GM19463 (cell line): ENCODE measurements at regions not wholly inside any gene's neighbourhood (a gene's known extent, or its start where the extent isn't known, plus 50 kb on each side); places are given as distances from the start of the nearest gene placed in this dataset.
"Not testable (repeated sequence)": the region's sequence is repeated elsewhere in the genome, so short reads cannot be mapped to it uniquely, and the experiment has no call there.

ENCODE experiments used
- ATAC-seq: cut with Tn5 transposase; IDR thresholded peaks from one replicate; pipeline ENCODE4 v1.9.1; 2021; ENCODE audit warnings: mild to moderate bottlenecking, moderate library complexity; ENCODE audit not compliant: unreplicated experiment

GRCh38 chr11:116387641-116388040, 385.1 kb downstream of the BUD13 start:
- no peak for ATAC-seq

GRCh38 chr11:116386118-116386699, 386.6 kb downstream of the BUD13 start:
- ATAC-seq: no peak

- ATAC-seq: no peak
Observed at GRCh38 chr11:116384876-116385275, 387.9 kb downstream of the BUD13 start.

- ATAC-seq: no peak
Observed at GRCh38 chr11:116384407-116384806, 388.4 kb downstream of the BUD13 start.

- no peak for ATAC-seq
Observed at GRCh38 chr11:116379185-116379828, 393.5 kb downstream of the BUD13 start.

GRCh38 chr11:116376547-116376946, 396.2 kb downstream of the BUD13 start:
- no peak for ATAC-seq

GRCh38 chr11:116376054-116376453, 396.7 kb downstream of the BUD13 start:
- no peak for ATAC-seq

- no peak for ATAC-seq
Observed at GRCh38 chr11:116375221-116375620, 397.6 kb downstream of the BUD13 start.

GRCh38 chr11:116374085-116374484, 398.7 kb downstream of the BUD13 start:
- ATAC-seq: no peak

GRCh38 chr11:116373104-116373944, 399.5 kb downstream of the BUD13 start:
- ATAC-seq: no peak

GRCh38 chr11:116371146-116371545, 401.6 kb downstream of the BUD13 start:
- no peak for ATAC-seq

GRCh38 chr11:116368784-116369183, 404.0 kb downstream of the BUD13 start:
- no peak for ATAC-seq

GRCh38 chr11:116366980-116367645, 405.7 kb downstream of the BUD13 start:
- no peak for ATAC-seq

- ATAC-seq: no peak
Observed at GRCh38 chr11:116366451-116366850, 406.3 kb downstream of the BUD13 start.

- ATAC-seq: not testable (repeated sequence)
Observed at GRCh38 chr11:116364925-116365324, 407.9 kb downstream of the BUD13 start.

GRCh38 chr11:116364348-116364747, 408.4 kb downstream of the BUD13 start:
- no peak for ATAC-seq

- ATAC-seq: no peak
Observed at GRCh38 chr11:116360221-116360941, 412.4 kb downstream of the BUD13 start.

- no peak for ATAC-seq
Observed at GRCh38 chr11:116357784-116358544, 414.8 kb downstream of the BUD13 start.

- ATAC-seq: no peak
Observed at GRCh38 chr11:116356451-116356850, 416.3 kb downstream of the BUD13 start.

- no peak for ATAC-seq
Observed at GRCh38 chr11:116355104-116355503, 417.7 kb downstream of the BUD13 start.
